Astrocyte (in vitro differentiated cells and primary cell): ENCODE measurements at regions not wholly inside any gene's neighbourhood (a gene's known extent, or its start where the extent isn't known, plus 50 kb on each side); places are given as distances from the start of the nearest gene placed in this dataset.

ENCODE experiments used
- DNase-seq: peaks from one replicate; pipeline ENCODE4 v3.0.0-alpha.2; 2010; ENCODE audit warnings: low read depth
- FAIRE-seq: peaks from 2 replicates; lab custom pipeline; 2011; peaks lifted over from hg19 to GRCh38; lab: Jason Lieb, UNC
- H2AFZ ChIP-seq: 2 replicates; pipeline ENCODE4 v1.6.0; 2012; ENCODE audit warnings: low read depth, low read length, inconsistent platforms
- H3K27ac ChIP-seq: 2 replicates; pipeline ENCODE4 v1.5.1; 2011; ENCODE audit warnings: low read depth, low read length, inconsistent platforms
- H3K27me3 ChIP-seq: 2 replicates; pipeline ENCODE4 v1.6.0; 2011; ENCODE audit warnings: low read length, inconsistent platforms; ENCODE audit not compliant: insufficient read depth
- H3K36me3 ChIP-seq: 2 replicates; pipeline ENCODE4 v1.5.1; 2011; ENCODE audit warnings: low read length, inconsistent platforms; ENCODE audit not compliant: insufficient read depth
- H3K4me1 ChIP-seq: 2 replicates; pipeline ENCODE4 v1.5.1; 2011; ENCODE audit warnings: low read length, inconsistent platforms; ENCODE audit not compliant: insufficient read depth
- H3K4me2 ChIP-seq: 2 replicates; pipeline ENCODE4 v1.6.0; 2012; ENCODE audit warnings: low read length, inconsistent platforms
- H3K4me3 ChIP-seq: 2 replicates; pipeline ENCODE4 v1.5.1; 2011; ENCODE audit warnings: low read depth, mild to moderate bottlenecking, low read length, inconsistent platforms; ENCODE audit not compliant: insufficient read depth
- H3K79me2 ChIP-seq: 2 replicates; pipeline ENCODE4 v1.6.0; 2012; ENCODE audit warnings: mild to moderate bottlenecking, low read length, inconsistent platforms; ENCODE audit not compliant: insufficient read depth
- H3K9ac ChIP-seq: 2 replicates; pipeline ENCODE4 v1.6.0; 2012; ENCODE audit warnings: mild to moderate bottlenecking, low read length, inconsistent platforms
- H3K9me3 ChIP-seq: 2 replicates; pipeline ENCODE4 v1.5.1; 2012; ENCODE audit warnings: low read depth, mild to moderate bottlenecking, low read length, inconsistent platforms; ENCODE audit not compliant: insufficient read depth
- H4K20me1 ChIP-seq: 2 replicates; pipeline ENCODE4 v1.6.0; 2012; ENCODE audit warnings: low read length, inconsistent platforms; ENCODE audit not compliant: insufficient read depth
- H3K27ac Mint-ChIP-seq: one replicate; pipeline ENCODE4 v1.8.0; 2021; ENCODE audit warnings: mild to moderate bottlenecking, mixed read lengths; ENCODE audit not compliant: unreplicated experiment
- H3K27me3 Mint-ChIP-seq: one replicate; pipeline ENCODE4 v1.8.0; 2021; ENCODE audit warnings: low read depth, mixed read lengths; ENCODE audit not compliant: unreplicated experiment
- H3K36me3 Mint-ChIP-seq: one replicate; pipeline ENCODE4 v1.8.0; 2021; ENCODE audit warnings: low read depth, mixed read lengths; ENCODE audit not compliant: unreplicated experiment
- H3K4me1 Mint-ChIP-seq: one replicate; pipeline ENCODE4 v1.8.0; 2021; ENCODE audit warnings: low read depth, mixed read lengths; ENCODE audit not compliant: unreplicated experiment
- H3K4me3 Mint-ChIP-seq: one replicate; pipeline ENCODE4 v1.8.0; 2021; ENCODE audit warnings: mild to moderate bottlenecking, moderate library complexity, mixed read lengths; ENCODE audit not compliant: unreplicated experiment
- H3K9me3 Mint-ChIP-seq: one replicate; pipeline ENCODE4 v1.8.0; 2021; ENCODE audit warnings: mild to moderate bottlenecking, mixed read lengths; ENCODE audit not compliant: unreplicated experiment
- EZH2 ChIP-seq: IDR thresholded peaks from 2 replicates; pipeline ENCODE4 v1.6.1; 2012; ENCODE audit warnings: mild to moderate bottlenecking, low read length, inconsistent platforms; ENCODE audit not compliant: insufficient read depth
- TF ChIP-seq, protein P1 (sequence below): IDR thresholded peaks from 2 replicates; pipeline ENCODE4 v1.5.1; 2011; ENCODE audit warnings: low read depth, mild to moderate bottlenecking, inconsistent platforms, low read length, moderate library complexity; ENCODE audit not compliant: insufficient read depth

DNA sequence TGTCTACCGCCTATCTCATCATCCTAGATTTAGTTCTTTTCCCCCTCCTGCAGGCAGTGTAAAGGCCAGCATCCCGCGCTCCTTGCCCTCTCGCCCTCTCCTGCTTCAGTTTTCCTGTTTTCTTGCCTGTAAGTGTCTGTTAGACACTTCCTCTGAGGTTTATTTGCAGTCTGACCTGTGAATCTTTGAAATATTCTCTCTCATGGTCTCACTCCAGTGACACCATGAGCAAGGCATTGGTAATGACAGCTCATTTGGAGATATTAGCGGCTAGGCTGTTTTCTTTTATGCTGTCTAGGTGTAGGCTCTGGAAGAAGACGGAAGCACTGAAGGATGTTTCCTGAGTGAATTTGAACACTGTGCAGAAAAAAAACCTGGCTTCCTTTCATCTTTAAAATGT is 179.6 kb downstream of the KDR start:
- Histone ChIP-seq H3K4me1 (no peaks in the 10 kb centered on the region), H4K20me1 (no peaks in the 10 kb centered on the region), H3K9ac (no peak overlapping the region), H3K27ac (no peak overlapping the region), H3K36me3 (no peaks in the 10 kb centered on the region), H3K27me3 (no peaks in the 10 kb centered on the region), H3K4me2 (peak overlapping the region; percentile 9), H3K79me2 (no peaks in the 10 kb centered on the region), H3K4me3 (no peak overlapping the region), H3K9me3 (no peaks in the 10 kb centered on the region), H2AFZ (no peak overlapping the region)
- FAIRE-seq (no peak), DNase-seq (no peak)
- Mint-ChIP-seq H3K4me3 (no peak overlapping the region), H3K27me3 (peaks cover 1% of the 10 kb centered on the region), H3K9me3 (no peaks in the 10 kb centered on the region), H3K27ac (peak overlapping the region; percentile 1), H3K36me3 (no peaks in the 10 kb centered on the region), H3K4me1 (peaks cover 6% of the 10 kb centered on the region)
- no peak for TF ChIP-seq EZH2
- TF ChIP-seq, protein P1, sequence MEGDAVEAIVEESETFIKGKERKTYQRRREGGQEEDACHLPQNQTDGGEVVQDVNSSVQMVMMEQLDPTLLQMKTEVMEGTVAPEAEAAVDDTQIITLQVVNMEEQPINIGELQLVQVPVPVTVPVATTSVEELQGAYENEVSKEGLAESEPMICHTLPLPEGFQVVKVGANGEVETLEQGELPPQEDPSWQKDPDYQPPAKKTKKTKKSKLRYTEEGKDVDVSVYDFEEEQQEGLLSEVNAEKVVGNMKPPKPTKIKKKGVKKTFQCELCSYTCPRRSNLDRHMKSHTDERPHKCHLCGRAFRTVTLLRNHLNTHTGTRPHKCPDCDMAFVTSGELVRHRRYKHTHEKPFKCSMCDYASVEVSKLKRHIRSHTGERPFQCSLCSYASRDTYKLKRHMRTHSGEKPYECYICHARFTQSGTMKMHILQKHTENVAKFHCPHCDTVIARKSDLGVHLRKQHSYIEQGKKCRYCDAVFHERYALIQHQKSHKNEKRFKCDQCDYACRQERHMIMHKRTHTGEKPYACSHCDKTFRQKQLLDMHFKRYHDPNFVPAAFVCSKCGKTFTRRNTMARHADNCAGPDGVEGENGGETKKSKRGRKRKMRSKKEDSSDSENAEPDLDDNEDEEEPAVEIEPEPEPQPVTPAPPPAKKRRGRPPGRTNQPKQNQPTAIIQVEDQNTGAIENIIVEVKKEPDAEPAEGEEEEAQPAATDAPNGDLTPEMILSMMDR, result no peak

DNA sequence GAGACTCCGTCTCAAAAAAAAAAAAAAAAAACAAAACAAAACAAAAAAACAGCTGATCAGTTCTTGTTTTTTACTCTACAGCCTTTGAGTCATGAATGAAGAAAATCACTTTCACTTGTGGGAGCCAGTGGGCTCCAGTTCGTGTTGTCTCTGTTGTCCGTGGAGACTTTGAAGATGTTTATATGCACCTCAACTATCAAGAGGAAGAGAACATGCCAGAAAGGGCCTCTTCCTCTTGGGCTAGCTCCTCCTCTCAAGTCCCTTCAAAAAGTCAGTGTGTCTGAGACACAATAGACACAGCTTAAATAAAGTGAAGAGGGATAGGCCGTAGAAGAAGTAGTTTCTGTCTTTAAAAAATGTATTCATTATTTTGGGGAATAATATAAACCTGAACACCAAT is 182.7 kb downstream of the KDR start:
- H3K9me3 ChIP-seq, result no peaks in the 10 kb centered on the region
- no peaks in the 10 kb centered on the region for H3K27me3 ChIP-seq
- H3K36me3 ChIP-seq, result no peaks in the 10 kb centered on the region
- no peaks in the 10 kb centered on the region for H4K20me1 ChIP-seq
- no peak overlapping the region for H3K27ac ChIP-seq
- FAIRE-seq, result no peak
- no peak overlapping the region for H3K4me2 ChIP-seq
- Mint-ChIP-seq H3K4me1 (peaks cover 6% of the 10 kb centered on the region), H3K9me3 (no peaks in the 10 kb centered on the region), H3K27me3 (no peaks in the 10 kb centered on the region), H3K27ac (no peak overlapping the region), H3K36me3 (no peaks in the 10 kb centered on the region), H3K4me3 (no peak overlapping the region)
- H2AFZ ChIP-seq, result no peak overlapping the region
- no peak for DNase-seq
- H3K9ac ChIP-seq, result no peak overlapping the region
- H3K79me2 ChIP-seq, result no peaks in the 10 kb centered on the region
- no peaks in the 10 kb centered on the region for H3K4me1 ChIP-seq
- no peak overlapping the region for H3K4me3 ChIP-seq
- TF ChIP-seq, protein P1, result no peak
- TF ChIP-seq EZH2, result no peak

DNA sequence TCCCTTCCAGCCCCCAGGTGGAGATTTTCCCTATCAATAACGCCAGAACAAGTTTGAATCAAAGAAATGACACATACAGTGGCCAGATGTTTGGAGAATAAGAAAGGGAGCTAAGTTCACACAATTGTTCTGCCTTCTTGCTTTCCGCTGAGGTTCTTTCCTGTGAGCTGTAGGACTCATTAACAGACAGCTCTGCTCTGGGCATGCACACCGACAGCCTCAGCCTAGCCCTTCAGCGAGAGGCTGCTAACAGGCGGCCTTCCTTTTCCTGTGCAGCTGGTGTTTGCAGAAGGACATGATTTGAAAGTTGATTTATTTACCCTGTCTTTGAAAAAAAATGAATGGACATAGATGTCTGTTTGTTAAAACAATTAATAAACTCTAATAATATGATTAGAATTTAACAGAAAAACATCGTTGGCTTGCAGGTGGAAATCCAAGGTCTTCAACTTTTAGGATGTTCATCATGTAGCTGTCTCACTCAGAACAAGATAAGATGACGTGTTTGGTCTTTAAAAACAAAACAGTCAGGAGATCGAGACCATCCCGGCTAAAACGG is 183.3 kb downstream of the KDR start:
- Histone ChIP-seq H3K4me3 (no peak overlapping the region), H3K79me2 (no peaks in the 10 kb centered on the region), H2AFZ (peak overlapping the region; percentile 53), H3K4me2 (no peak overlapping the region), H3K27ac (no peak overlapping the region), H3K4me1 (no peaks in the 10 kb centered on the region), H3K36me3 (no peaks in the 10 kb centered on the region), H3K9ac (no peak overlapping the region), H3K9me3 (no peaks in the 10 kb centered on the region), H4K20me1 (no peaks in the 10 kb centered on the region), H3K27me3 (no peaks in the 10 kb centered on the region)
- H3K4me3 Mint-ChIP-seq, result no peak overlapping the region
- no peak overlapping the region for H3K27ac Mint-ChIP-seq
- no peak for DNase-seq
- H3K9me3 Mint-ChIP-seq, result no peaks in the 10 kb centered on the region
- H3K36me3 Mint-ChIP-seq, result no peaks in the 10 kb centered on the region
- TF ChIP-seq EZH2, result no peak
- TF ChIP-seq, protein P1, result no peak
- FAIRE-seq, result no peak
- no peaks in the 10 kb centered on the region for H3K27me3 Mint-ChIP-seq
- peaks cover 10% of the 10 kb centered on the region for H3K4me1 Mint-ChIP-seq
